T1000 (cell line): ENCODE measurements at regions not wholly inside any gene's neighbourhood (a gene's known extent, or its start where the extent isn't known, plus 50 kb on each side); places are given as distances from the start of the nearest gene placed in this dataset.
"Not testable (repeated sequence)": the region's sequence is repeated elsewhere in the genome, so short reads cannot be mapped to it uniquely, and the experiment has no call there.

Experiments
- DNase-seq: peaks from one replicate; lab custom pipeline; 2025; ENCODE audit warnings: mixed read lengths; lab: John Stamatoyannopoulos, UW

DNA sequence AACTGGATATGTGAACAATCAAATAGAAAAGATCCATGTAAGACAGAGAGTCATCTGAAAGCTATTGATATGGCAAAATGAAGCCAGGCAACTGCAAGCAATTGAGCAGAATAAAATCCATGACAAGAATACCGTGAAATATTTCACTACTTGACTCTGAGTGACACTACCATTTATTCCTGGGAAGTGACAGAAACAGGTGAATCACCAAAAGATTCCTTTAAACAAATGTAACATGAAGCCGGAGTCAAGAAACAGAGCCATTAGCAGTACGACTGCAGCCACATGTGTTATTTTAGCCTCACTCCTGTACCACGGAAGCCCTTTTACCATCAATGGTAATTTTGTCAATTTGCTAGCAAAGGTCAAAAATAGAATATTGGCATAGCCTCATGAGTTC, 197.7 kb upstream of the POT1 start:
- DNase-seq = no peak

DNA sequence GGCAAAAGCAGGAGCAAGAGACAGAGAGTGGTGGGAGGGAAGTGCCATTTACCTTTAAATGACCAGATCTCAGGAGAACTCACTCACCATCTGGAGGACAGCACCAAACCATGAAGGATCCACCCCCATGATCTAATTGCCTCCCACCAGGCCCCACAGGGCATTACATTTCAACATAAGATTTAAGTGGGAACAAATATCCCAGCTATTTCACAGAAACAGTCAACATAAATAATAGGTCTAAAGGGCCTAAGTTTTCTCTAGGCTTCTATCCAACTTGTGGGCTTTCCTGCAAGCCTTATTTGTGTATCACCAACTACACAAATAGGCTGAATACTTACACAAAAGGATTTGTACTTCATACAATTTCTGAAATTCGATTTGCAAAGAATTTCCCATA, 196.8 kb upstream of the POT1 start:
- DNase-seq = no peak

DNA sequence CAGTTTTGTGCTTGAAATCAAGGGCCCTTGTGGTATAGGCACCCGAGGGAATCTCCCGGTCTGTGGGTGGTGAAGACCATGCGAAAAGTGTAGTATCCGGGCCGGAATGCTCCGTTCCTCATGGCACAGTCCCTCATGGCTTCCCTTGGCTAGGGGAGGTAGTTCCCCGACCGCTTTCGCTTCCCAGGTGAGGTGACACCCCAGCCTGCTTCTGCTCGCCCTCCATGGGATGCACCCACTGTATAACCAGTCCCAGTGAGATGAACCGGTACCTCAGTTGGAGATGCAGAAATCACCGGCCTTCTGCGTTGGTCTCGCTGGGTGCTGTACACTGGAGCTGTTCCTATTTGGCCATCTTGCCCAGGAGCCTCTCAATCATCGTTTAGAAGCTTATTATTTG, 195.7 kb upstream of the POT1 start:
- DNase-seq = no peak

DNA sequence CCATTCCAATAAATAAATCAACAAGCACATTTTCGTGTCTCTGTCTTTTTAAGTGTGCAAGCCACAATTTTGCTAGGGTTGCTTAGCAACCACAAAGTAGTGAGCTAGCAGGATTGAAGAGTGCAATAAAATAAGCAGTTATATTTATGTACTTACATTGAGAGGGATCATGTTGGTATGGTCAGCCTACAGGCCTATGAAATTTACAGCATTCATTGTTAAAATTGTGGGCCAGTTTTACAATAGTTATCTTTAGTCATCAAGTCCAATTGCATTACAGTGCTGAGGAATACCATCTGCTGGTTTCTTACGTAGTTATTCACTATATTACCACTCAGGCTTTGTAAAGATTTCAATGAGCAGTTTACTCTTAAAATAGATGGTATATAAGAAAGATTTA, 192.5 kb upstream of the POT1 start:
- no peak for DNase-seq

DNA sequence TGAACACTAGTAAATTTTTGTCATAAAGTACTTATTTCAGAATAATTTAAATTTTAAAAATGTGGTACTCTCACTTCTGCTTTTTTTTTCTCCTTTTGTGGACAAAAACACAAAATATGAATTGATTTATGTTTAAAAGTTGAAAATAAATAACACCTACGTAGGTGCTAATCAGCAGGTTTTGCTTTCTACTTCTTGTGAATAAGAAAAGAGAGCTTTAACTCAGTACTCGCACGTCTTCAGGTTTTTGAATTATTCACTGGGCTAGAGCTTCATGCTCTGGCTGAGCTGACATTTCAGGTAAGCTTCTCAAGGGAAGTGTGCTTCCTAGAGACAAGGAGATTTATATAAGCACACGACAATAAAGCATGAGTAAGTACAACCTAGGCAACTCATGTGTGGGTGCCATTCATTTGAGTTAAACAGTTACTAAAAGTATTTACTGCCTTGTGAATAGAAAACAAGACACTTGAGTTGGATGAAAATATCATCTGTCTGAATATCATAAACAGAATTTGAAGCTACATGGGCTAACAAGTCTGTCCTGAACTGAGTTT, 190.0 kb upstream of the POT1 start:
- DNase-seq = no peak

DNA sequence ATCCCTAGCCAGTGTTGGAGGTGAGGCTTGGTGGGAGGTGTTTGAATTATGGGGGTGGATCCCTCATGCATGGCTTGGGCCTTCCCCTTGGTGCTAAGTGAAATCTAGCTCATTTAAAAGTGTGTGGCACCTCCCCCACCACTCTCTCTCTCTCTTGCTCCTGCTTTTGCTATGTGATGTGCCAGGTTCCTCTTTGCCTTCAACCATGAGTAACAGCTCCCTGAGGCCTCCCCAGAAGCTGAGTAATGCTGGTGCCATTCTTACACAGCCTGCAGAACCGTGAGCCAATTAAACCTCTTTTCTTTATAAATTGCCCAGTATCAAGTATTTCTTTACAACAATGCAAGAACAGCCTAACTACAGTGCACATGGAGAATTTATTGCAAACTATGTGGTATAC, 188.8 kb upstream of the POT1 start:
- no peak for DNase-seq

DNA sequence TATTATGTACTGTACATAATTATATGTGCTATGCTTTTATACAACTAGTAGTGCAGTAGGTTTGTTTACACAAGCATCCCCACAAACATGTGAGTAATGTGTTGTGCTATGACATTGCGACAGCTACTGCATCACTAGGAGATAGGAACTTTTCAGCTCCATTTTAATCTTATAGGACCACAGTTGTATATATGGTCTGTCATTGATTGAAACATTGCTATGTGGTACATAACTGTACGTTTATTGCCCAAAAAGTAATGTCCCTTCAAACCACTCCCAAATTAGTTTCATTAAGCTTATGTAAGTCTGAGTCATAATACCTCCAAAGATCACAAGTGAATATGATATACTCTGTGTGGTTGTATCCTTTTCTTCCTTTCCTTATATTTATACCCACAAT, 183.2 kb upstream of the POT1 start:
- DNase-seq = no peak

DNA sequence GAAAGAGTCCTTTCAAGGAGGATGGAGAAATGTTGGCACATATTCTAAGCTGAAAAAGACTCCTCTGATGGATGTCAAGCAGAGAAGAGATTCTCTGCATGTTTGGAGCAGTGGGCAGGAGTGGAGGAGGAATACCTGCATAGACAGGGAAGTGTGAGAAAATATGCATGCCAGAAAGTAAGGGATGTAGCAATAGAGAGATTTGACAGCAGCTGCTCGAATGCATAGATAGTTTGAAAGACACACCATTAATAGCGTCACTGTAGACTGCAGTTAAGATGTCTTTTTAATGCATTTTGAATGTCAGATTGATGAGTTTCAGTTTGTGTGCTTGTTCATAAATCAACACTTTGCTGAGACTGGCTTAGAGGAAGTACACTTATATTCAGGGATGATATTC, 169.9 kb upstream of the POT1 start:
- DNase-seq = no peak

DNA sequence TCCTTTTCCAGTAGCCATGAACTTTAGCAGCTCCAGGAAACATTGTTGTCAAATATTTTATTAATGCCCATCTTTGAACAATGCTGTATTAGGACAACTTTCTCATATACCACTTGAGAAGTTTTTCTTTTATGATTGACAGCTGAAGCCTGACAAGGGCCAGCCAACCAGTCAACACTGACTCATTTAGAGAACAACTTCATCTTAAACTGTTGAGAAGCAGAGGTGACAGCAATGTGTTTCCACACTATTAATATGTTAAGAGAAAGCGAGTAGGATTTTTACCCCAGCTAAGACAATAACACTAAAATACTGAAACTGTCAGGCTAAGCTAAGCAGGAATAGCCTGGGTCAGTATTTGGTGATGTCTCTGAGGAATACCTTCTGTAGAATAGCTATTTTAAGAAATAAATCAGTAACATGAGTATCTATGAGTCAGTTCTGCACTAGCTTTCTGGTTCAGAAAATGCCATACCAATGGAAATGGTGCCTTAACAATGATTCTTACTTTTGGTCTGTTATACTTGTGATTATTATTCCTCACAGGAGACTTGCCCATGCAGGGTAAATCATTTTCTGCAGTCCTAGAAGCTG, 168.8 kb upstream of the POT1 start:
- no peak for DNase-seq

DNA sequence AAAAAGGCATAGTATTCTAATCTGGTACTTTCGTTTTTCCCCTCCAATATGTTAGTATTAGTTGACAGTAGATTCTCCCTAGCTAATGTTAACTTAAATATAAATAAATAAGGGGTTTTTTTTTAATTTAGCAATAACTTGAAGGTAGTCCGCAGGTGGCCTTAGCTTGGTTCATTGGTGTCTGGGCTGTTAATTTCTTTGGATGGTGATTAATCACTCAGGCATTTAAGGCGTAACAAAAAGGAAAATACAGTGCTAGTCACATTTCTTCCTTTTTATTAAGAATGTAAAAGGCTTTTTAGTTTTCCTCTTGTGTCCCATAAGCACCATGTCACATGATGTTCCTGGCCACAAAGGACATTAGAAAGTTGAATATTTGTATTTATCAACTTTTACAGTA, 161.0 kb upstream of the POT1 start:
- no peak for DNase-seq

DNA sequence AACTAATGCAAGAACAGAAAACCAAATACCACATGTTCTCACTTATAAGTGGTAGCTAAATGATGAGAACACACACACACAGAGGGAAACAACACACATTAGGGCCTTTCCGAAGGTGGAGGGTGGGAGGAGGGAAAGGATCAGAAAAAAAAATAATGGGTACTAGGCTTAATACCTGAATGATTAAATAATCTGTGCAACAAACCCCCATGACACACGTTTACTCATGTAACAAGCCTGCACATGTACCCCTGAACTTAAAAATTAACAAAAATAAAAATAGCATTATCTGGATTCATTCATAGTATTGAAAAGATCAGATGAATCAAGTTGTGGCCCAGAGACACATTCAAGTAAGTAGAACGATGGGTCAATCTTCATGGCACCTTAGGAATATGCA, 159.5 kb upstream of the POT1 start:
- DNase-seq = no peak

DNA sequence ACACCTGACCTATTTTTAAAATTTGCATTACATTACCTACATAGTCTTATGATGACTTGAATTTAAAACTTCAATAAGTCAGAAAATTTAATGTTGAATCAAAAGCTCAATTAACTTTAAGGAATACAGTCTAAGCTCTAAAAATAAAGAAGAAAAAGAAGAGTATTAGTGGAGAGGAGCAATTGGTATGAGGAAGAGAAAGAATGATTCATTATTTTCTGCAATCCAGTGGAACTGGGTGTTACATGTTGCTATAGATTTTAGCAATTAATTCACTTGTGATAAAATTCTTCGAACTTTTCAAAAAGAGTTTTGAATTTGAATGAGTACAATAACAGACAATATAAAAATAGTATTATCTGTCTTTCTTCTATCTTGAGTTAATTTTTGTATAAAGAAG, 158.9 kb upstream of the POT1 start:
- no peak for DNase-seq

DNA sequence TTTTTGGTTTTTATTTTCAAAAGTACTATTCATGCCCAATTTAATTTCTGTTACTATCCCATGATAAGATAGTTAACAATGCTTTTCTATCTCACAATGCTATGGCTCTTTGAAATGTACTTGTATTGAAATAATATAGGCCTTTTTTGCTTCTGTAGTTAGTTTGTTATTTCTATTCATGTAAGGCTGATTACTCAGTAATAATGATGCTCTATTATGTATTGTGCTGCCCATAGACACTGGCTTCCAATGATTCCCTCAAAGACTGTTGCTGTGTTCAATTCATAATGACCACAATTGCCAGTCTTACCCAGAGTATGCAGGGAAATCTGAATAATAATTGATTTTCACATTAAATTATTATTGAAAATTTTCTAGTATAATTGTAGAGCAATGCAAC, 155.5 kb upstream of the POT1 start:
- DNase-seq = no peak

DNA sequence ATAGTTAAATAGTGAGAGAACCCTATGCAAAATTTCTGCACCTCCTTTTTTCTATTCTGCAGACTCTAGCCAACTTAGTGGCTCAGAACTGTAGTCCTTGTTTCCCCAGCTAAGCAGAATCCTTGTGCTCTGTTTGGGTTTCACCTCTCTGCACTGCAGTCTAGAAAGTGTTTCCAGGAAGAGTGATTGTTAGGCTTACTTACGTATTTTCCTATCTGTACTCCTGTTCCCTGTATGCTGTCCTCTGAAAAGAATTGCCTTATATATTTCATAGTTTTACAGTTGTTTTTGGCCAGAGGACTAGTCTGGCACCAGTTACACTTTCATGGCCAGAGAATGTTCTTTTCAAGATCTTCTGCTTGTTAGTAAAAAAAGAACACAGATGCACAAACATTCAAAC, 154.6 kb upstream of the POT1 start:
- DNase-seq = no peak

DNA sequence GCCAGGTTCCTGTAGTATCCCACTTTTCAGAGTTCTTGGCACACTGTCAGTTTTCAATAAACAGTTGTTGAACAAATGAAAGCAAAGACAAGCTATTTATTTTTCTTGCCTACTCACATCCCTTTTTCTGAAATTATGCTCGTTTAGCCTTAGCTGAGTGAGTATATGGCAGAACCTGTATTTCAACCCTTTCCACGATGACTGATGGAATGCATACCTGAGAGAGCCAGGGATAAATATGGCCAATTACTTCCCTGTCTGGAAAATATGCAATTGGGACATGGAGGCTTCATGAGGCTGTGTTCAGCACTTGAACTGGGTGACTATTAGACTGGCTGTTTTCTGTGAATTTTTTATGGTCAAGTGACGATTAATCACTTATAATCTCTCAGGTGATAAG, 144.5 kb upstream of the POT1 start:
- no peak for DNase-seq

DNA sequence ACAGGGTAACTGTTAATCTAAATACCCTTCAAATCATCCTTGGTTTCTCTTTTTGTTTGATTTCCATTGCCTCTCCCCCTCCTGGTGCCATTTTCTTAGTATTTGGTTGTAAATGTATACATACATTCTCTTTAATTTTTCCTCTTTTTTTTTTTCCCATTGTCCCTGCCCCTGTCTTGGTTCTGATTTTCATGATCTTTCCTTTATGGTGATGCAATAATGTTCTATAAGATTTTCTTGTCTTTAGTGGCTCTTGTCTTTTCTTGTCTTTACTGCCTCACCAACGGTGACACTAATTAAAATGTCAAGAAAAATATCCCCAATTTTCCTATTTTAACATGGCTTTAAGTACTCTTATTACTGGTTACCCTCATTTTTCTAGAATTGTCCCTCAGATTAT, 135.9 kb upstream of the POT1 start:
- DNase-seq = no peak

DNA sequence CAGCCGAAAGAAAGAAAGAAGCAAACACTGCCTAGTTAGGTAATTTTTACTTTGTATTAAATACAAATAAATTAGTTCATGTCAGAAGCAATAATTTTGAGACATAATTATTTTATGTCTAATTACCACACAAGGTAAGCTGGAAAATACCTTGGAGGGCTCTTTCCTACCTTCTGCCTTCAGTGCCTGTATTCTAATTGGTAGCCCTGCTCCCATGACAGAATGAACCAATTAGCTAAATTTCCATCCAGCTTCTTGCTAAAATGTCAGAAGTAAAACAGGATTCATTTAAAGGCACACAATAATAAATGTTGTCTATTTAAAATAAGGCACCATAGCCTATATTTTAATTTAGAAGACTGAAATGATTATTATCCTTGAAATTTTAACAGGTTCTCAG, 135.4 kb upstream of the POT1 start:
- DNase-seq = no peak

DNA sequence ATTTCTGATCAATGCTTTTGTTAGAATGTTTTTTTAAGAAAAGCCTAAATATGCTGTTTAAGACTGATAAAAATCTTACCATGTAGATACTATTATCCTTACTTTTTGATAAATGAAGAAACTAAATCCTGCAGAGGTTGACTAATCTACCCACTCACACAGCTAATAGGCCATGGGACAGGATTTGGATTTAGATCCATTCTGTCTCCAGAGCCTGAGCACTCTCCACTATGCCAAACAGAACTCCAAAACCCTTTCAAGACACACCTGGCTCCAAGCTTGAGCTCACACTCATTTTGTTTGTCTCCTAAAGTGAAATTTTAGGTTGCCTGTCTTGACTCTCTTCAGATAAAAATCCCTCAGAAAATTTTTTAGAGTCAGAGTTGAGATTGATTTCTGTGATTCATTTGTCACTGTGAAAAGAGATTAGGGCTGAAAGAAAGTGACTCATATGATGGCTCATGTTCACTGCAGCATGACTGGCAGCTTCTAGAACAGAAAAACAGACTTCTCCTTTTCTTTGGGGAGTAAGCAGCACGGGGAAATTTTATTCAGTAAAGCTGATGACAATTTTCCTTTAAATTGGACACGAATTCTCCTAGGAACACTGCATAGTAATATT, 132.3 kb upstream of the POT1 start:
- no peak for DNase-seq

DNA sequence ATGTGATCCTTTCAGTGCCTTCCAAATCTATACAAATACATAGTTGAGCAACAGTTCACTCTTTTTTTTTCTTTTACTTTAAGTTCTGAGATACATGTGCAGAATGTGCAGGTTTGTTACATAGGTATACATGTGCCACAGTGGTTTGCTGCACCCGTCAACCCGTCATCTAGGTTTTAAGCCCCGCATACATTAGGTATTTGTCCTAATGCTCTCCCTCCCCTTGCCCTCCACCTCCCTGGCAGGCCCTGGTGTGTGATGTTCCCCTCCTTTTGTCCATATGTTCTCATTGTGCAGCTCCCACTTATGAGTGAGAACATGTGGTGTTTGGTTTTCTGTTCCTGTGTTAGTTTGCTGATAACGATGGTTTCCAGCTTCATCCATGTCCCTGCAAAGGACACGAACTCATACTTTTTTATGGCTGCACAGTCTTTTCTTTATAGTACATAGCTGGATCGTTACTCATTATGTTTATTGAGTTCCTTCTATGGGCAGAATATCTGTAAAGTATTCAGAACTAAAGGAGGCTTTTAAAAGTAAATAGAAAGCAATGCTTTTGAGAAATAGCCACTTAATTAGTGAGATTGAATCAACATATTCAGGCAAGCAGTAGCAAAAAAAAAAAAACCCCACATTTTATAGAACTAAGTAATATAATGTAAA, 131.6 kb upstream of the POT1 start:
- not testable (repeated sequence) for DNase-seq

DNA sequence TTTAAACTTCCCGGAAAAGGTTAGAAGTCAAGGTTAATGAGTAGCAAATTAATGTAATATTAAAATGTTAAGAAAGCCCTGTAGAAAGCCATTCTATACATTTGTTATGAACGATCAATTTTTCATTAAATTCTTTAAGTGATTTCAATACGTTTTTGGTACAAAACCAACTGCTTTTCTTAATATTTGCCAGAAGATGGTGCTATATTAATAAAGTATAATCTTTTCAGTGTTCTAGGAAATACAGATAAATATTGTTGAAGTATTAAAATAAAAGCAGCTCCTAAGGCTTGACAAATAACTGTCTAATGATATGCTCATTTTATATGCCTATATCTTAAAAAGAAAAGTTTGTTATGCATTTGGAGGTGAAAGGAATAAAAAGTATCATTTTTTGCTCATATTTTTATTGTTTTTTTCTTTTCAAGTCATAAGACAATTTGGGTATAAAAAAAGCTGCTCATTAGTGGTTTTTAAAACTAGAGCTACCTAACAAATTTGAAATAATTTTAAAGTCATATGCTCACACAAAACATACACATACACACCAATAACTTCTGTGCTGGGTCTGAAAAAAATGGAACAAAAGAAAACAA, 130.3 kb upstream of the POT1 start:
- DNase-seq = no peak

DNA sequence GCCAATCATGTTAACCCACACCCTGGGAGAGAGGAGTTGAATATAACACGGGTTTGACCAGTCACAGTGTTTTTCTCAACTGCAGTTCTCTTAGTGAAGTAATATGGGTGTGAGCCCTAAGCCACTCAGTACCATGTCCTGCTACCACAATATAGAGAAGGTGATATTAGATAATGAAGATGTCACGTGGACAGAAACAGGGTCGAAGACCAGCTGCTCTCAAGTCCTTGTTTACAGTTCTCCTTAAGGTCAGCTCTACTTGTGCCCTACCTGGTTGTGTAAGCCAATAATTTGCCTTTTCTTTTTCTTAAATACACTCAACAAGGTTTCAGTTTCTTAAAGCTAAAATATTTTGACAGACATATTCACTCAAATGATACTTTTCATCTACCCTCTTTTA, 128.3 kb upstream of the POT1 start:
- DNase-seq = no peak

DNA sequence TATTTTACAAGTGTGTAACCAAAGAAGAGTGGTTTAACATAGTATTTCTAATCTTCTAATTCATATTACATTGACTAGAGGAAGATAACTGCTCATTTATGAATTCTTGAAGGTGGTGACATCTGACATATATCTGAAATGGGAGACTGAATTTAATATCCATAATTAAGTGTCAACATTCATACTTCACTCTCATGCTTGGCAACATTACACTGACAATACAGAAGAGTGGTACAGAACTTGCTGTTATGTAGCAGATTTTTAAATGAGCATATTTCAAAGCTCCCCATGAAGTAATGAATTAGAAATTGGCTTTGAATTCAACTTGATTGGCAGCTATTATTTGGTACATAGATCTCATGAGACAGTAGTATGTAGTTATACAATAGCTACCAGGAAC, 125.8 kb upstream of the POT1 start:
- DNase-seq = no peak

DNA sequence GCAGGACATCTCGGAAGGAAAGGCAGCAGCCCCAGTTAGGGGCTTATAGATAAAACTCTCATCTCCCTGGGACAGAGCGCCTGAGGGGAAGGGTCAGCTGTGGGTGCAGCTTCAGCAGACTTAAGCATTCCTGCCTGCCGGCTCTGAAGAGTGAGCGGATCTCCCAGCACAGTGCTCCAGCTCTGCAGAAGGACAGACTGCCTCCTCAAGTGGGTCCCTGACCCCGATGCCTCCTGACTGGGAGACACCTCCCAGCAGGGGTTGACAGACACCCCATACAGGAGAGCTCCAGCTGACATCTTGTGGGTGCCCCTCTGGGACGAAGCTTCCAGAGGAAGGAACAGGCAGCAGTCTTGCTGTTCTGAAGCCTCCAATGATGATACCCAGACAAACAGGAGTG, 117.1 kb upstream of the POT1 start:
- DNase-seq = no peak
